T-helper 17 cell (primary cell): ENCODE measurements at regions not wholly inside any gene's neighbourhood (a gene's known extent, or its start where the extent isn't known, plus 50 kb on each side); places are given as distances from the start of the nearest gene placed in this dataset.

Source experiments
- ATAC-seq: fragments of 150-1000 bp; cut with Tn5 transposase; 2 replicates; pipeline ENCODE4 v1.10.0; 2021; ENCODE audit warnings: mild to moderate bottlenecking, moderate library complexity
- DNase-seq, 3 donors: peaks; one replicate each; pipeline versions ENCODE4 v3.0.0 to v3.0.0-alpha.2; 2020 to 2021
- H3K9me3 ChIP-seq: one replicate; pipeline ENCODE4 v1.7.0; 2013; ENCODE audit warnings: low read length, mild to moderate bottlenecking; ENCODE audit not compliant: control insufficient read depth, poor library complexity, severe bottlenecking
- H3K27ac Mint-ChIP-seq: one replicate; pipeline ENCODE4 v1.8.0; 2022; ENCODE audit warnings: mild to moderate bottlenecking, moderate library complexity, mixed read lengths
- H3K27me3 Mint-ChIP-seq: one replicate; pipeline ENCODE4 v1.8.0; 2022; ENCODE audit warnings: mixed read lengths
- H3K36me3 Mint-ChIP-seq: one replicate; pipeline ENCODE4 v1.8.0; 2022; ENCODE audit warnings: low read depth, mixed read lengths
- H3K4me1 Mint-ChIP-seq: one replicate; pipeline ENCODE4 v1.8.0; 2022; ENCODE audit warnings: mild to moderate bottlenecking, mixed read lengths
- H3K4me3 Mint-ChIP-seq: one replicate; pipeline ENCODE4 v1.8.0; 2022; ENCODE audit warnings: mild to moderate bottlenecking, moderate library complexity, mixed read lengths

DNA sequence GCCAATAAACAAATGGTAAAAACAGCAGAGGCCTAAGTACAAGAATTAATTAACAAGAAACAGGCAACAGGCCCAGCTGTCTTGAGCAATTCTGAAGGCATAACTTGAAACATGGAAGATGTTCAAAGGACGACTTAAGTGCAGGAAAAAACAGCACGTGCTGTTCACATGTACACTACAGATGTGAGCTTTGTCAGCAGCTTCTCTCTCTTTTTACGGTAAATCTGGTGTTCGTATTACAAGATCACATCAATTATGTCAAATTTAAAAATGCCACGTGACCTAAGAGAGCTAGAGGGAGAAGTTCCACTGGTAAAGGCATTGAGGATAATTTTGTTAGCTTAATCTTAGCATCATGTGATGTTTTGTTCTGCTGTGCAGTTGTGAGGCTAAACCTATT is 281.1 kb downstream of the PSAT1 start:
- Mint-ChIP-seq H3K4me3 (no peak overlapping the region), H3K4me1 (no peaks in the 10 kb centered on the region), H3K27ac (no peak overlapping the region), H3K36me3 (no peaks in the 10 kb centered on the region), H3K27me3 (peaks cover 12% of the 10 kb centered on the region)
- no peaks in the 10 kb centered on the region for H3K9me3 ChIP-seq
- DNase-seq (no peak), ATAC-seq (no peak)

DNA sequence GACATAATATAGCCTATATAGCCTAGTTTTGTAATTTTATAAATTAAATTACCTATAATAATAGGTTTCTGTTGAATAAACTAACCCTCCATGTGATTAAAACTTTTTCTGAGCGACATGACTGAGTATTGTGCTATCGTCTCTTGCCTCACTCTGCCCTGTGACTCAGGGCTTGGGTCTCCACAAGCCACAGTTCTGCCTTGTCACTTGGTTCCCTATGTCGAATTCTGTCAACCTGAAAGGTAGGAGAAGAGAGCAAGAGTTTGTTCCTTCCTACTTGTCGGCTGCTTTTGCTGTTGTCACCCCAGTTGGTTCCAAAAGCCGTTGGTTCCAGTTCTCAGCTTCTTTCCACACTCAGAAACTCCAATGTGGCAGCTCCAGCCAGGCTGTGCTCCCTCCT is 285.9 kb downstream of the PSAT1 start:
- no peaks in the 10 kb centered on the region for H3K9me3 ChIP-seq
- H3K4me1 Mint-ChIP-seq = no peaks in the 10 kb centered on the region
- ATAC-seq = no peak
- no peak overlapping the region for H3K4me3 Mint-ChIP-seq
- DNase-seq = no peak
- no peak overlapping the region for H3K27ac Mint-ChIP-seq
- H3K27me3 Mint-ChIP-seq = peaks cover 4% of the 10 kb centered on the region
- no peaks in the 10 kb centered on the region for H3K36me3 Mint-ChIP-seq

DNA sequence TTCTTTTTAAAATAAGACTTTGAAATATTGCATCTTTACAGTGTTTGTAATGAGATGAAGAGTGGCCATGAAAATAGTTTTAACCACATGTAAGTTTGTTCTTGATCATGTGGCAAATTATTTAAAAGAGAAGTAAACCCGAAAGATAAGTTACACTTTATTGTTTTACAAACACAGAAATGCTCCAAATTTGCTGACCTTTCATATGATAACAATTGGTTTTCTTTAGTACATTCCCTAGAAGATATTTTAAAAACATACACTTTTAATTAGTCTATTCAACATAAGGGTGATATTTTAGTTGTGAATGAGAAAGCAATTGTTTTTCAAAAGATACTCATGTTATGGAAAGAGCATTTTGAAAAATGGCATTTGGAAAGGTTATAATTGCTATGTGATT is 287.7 kb downstream of the PSAT1 start:
- H3K4me1 Mint-ChIP-seq = no peaks in the 10 kb centered on the region

DNA sequence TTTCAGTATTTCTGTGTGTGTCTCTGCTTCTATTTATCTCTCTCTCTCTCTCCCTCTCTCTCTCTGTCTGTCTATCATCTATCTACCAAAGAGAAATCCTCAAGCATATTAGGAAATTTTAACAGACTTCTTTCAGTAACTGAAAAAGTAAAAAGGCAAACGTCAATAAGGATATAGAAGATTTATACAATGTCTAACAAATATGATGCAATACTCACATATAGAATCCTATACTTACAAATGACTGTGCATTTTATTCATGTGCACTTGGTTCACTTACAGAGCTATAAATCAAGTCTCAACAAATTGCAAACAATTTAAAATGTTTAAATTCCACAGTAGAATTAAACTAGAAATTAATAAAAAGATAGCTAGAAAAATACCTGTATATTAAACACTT is 289.0 kb downstream of the PSAT1 start:
- no peaks in the 10 kb centered on the region for H3K36me3 Mint-ChIP-seq
- peaks cover 4% of the 10 kb centered on the region for H3K27me3 Mint-ChIP-seq
- ATAC-seq = no peak
- DNase-seq = no peak
- no peaks in the 10 kb centered on the region for H3K4me1 Mint-ChIP-seq
- H3K27ac Mint-ChIP-seq = no peak overlapping the region
- no peak overlapping the region for H3K4me3 Mint-ChIP-seq
- H3K9me3 ChIP-seq = no peaks in the 10 kb centered on the region

More for the DNA sequence above, 287.7 kb downstream of the PSAT1 start:
- no peak overlapping the region for H3K4me3 Mint-ChIP-seq
- no peaks in the 10 kb centered on the region for H3K36me3 Mint-ChIP-seq
- H3K27me3 Mint-ChIP-seq = peaks cover 4% of the 10 kb centered on the region
- H3K9me3 ChIP-seq = no peaks in the 10 kb centered on the region
- no peak for DNase-seq
- no peak overlapping the region for H3K27ac Mint-ChIP-seq
- no peak for ATAC-seq

DNA sequence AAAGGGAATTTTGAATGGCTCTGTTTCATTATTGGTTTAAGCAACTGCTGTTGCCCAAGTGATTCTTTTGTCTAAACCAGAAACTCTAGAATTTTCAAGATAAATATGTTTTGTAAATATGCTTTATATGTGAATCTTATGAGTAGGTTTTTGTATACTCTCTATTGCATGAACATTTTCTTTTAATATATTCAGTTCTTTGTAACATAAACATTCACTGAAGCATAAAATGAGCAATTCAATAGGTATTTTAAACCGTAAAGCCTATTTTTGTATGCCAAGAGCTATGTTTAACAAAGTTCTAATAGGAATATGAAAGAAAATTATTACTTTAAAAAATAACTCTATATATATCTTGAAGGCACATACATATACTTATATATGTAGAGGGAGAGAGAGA is 293.1 kb downstream of the PSAT1 start:
- H3K4me1 Mint-ChIP-seq = no peaks in the 10 kb centered on the region
- ATAC-seq (no peak), DNase-seq (no peak)
- H3K4me3 Mint-ChIP-seq = no peak overlapping the region
- H3K27ac Mint-ChIP-seq = no peak overlapping the region
- no peaks in the 10 kb centered on the region for H3K36me3 Mint-ChIP-seq
- no peaks in the 10 kb centered on the region for H3K9me3 ChIP-seq
- H3K27me3 Mint-ChIP-seq = no peaks in the 10 kb centered on the region

DNA sequence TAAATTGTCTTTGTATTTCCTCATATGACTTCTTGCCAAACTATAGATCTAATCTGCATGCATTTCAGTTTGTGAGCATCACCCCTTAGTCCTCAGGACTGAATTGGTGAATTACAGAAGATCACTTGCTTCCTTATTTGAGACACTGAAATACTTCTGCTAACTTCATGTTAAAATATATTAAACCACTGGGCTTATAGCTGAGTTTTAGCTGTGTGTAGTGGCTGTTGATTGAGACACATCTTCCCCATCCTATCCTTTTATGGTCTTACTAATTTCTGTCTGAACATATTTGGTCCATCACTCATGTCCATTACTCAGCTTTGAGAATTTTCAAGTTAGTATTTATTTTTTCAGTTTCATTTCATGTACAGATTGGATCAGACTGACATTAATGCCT is 295.9 kb downstream of the PSAT1 start:
- H3K27ac Mint-ChIP-seq = no peak overlapping the region
- H3K36me3 Mint-ChIP-seq = no peaks in the 10 kb centered on the region
- ATAC-seq (no peak), DNase-seq (no peak)
- H3K4me3 Mint-ChIP-seq = no peak overlapping the region
- no peaks in the 10 kb centered on the region for H3K4me1 Mint-ChIP-seq
- H3K9me3 ChIP-seq = no peaks in the 10 kb centered on the region
- H3K27me3 Mint-ChIP-seq = no peaks in the 10 kb centered on the region

DNA sequence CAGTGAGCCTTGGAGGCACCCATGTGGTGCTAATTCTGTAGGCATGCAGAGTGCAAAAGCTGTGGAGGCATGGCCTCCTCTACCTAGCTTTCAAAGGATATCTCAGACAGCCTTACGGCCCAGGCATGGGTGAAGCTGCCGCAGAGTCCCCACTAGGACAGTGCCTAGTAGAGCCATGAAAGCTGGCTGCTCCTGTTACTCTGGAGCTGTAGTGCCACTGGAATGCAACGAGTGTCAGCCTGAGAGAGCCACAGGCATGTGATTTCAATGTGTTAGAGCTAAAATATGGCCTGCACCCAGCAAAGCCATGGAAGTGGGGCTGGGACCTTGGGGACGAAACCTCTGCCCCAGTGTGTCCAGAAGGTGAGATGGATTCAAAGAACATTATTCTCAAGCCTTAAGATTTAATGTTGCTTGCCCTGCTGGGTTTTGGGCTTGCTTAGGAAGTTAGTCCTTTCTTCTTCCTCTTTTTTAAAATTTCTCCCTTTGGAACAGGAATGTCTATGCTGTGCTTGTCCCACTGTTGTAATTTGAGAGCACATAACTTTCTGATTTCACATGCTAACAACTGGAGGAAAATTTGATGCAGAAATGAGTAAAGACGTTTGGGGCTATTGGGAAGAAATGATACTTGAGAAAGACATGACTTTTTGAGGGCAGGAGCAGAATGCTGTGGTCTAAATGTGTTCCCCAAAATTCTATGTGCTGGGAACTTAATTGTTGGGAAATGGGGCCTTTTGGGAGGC is 298.4 kb downstream of the PSAT1 start:
- no peaks in the 10 kb centered on the region for H3K9me3 ChIP-seq
- Mint-ChIP-seq H3K4me3 (no peak overlapping the region), H3K27ac (no peak overlapping the region), H3K36me3 (no peaks in the 10 kb centered on the region), H3K27me3 (peaks cover 7% of the 10 kb centered on the region), H3K4me1 (no peaks in the 10 kb centered on the region)
- DNase-seq (no peak), ATAC-seq (no peak)

DNA sequence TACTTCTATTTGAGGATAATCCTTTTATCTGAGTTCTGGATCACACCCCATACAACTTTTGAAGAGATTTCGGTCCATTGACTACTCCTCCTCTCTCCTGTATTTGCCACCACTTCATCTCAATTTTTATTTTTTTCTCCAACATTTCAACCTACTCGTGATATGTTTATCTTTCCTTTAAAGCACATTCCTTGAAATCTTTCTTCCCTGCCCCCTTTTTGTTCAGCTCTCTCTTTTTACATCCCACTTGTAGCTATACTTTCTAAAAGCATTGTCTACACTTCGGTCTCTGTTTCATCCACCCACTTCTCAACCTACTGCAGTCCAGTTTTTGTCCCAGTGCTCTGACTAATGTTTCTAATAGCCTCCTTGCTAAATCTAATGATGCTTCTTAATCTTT is 299.4 kb downstream of the PSAT1 start:
- H3K4me1 Mint-ChIP-seq = no peaks in the 10 kb centered on the region
- H3K27ac Mint-ChIP-seq = no peak overlapping the region
- peaks cover 7% of the 10 kb centered on the region for H3K27me3 Mint-ChIP-seq
- H3K9me3 ChIP-seq = no peaks in the 10 kb centered on the region
- H3K36me3 Mint-ChIP-seq = no peaks in the 10 kb centered on the region
- no peak overlapping the region for H3K4me3 Mint-ChIP-seq
- DNase-seq = no peak
- ATAC-seq = no peak

DNA sequence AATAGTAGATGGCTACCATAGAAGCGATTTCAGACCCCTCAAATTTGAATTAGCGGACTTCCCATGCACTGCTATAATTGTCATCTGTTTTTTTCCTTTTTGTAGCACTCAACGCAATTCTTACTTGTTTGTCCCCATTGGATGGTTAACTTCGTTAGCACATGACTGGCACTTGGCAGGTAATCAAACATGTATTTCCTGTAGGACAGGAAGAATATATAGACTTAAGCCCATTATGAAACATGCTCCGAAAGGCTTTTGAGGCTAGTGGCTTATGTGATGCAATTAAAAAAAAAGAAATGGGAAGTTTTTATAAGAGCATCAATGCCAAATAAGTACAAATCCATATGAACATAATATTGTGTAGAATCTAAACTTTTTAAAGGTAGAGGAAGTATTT is 301.2 kb downstream of the PSAT1 start:
- DNase-seq = no peak
- H3K36me3 Mint-ChIP-seq = no peaks in the 10 kb centered on the region
- no peaks in the 10 kb centered on the region for H3K9me3 ChIP-seq
- H3K27ac Mint-ChIP-seq = no peak overlapping the region
- no peak for ATAC-seq
- peaks cover 7% of the 10 kb centered on the region for H3K27me3 Mint-ChIP-seq
- no peak overlapping the region for H3K4me3 Mint-ChIP-seq
- H3K4me1 Mint-ChIP-seq = no peaks in the 10 kb centered on the region

DNA sequence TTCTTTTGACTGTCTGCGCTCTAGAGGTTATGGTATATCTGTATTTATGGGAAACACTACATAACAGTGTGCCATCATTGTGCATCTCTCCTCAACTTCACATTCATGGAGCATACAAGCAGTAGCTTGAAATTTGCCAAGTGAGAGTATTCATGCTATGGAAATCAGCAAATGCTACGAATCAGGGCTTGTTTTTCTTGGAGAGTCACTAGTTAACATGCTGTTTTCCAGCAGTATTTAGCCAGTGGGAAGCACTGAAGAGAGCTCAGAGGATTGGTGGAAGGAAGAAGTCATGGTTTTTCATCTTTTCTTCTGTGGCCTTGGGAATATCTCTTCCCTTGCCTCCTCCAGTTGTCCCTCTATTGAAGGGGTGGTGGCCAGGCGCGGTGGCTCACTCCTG is 303.0 kb downstream of the PSAT1 start:
- H3K27ac Mint-ChIP-seq = no peak overlapping the region
- ATAC-seq (no peak), DNase-seq (no peak)
- H3K36me3 Mint-ChIP-seq = no peaks in the 10 kb centered on the region
- H3K4me3 Mint-ChIP-seq = no peak overlapping the region
- H3K4me1 Mint-ChIP-seq = no peaks in the 10 kb centered on the region
- no peaks in the 10 kb centered on the region for H3K9me3 ChIP-seq
- H3K27me3 Mint-ChIP-seq = peaks cover 7% of the 10 kb centered on the region

DNA sequence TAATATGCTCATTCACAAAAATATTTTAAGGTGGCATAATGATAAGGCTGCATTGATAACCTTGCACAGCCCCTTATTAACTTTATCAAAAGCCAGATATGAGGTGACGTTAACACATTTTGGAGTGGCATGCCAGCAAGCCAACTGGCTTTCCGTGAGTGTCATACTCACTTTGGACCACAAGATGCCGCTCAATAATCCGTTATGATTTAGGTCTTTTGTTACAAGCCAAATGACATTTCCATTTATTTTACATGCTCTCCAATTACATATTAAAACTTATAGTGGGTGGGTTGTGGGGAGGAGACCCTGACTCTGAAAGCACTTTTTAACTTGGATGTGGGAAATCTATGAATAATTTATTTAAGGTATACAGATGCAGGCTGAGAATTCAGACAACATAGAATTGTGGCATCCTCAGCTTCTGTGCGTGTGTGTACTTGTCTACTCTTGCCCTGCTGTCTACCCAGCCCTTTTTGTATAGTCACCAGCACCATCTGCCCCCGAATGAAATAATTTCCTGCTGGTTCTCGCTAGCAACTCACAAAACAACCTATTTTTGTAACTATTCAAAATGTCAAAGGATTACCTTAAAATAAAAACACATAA is 305.1 kb downstream of the PSAT1 start:
- Mint-ChIP-seq H3K36me3 (no peaks in the 10 kb centered on the region), H3K27ac (no peak overlapping the region), H3K4me3 (no peak overlapping the region), H3K27me3 (peaks cover 7% of the 10 kb centered on the region), H3K4me1 (no peaks in the 10 kb centered on the region)
- H3K9me3 ChIP-seq = no peaks in the 10 kb centered on the region
- ATAC-seq = no peak
- no peak for DNase-seq

DNA sequence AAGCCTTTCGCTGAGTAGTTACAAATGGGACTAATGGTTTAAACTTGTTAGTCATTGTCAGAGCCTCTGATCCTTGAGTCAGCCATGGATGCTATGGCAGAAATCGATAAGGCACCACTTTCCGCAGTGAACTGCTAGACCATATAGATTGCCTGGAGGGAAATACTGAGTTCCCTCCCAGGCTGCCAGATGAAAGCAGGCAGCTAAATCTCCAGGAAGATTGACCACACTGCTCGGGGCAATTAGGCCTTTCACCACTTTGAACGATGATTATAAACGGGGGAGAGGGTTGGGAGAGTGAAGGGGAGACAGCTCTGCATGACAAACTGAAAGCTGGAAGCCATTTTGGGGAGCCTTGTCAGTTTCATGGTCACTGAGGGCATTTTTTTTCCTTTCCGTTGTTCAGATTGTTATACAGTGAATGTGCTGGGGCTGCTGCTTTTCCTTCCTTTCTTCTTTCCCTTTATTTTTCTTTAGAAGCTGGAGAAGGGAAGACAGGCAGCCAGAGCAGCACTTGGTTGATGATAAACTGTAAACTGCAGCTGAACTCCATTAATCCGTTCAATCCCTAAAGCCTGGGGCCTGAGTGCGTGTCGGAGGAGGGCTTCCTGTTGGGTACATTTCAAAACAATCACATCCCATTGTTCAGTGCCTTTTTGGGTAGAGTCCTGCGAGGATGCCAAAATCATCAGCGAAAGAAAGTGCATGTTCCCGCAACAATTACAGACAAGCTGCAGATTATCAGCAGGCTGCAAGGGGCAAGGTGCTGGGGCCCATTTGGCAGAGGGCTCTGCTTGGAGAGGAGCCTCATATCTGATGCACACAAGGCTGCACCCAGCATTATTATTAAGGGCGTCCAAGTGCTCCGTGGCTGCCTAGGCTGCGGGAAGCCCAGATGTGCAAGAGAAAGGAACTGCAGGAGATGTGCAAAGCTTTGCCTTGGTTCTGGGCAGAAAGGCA is 308.4 kb downstream of the PSAT1 start:
- no peaks in the 10 kb centered on the region for H3K9me3 ChIP-seq
- Mint-ChIP-seq H3K36me3 (no peaks in the 10 kb centered on the region), H3K4me1 (no peaks in the 10 kb centered on the region), H3K27me3 (no peaks in the 10 kb centered on the region), H3K27ac (no peak overlapping the region), H3K4me3 (no peak overlapping the region)
- ATAC-seq = no peak
- DNase-seq = no peak

DNA sequence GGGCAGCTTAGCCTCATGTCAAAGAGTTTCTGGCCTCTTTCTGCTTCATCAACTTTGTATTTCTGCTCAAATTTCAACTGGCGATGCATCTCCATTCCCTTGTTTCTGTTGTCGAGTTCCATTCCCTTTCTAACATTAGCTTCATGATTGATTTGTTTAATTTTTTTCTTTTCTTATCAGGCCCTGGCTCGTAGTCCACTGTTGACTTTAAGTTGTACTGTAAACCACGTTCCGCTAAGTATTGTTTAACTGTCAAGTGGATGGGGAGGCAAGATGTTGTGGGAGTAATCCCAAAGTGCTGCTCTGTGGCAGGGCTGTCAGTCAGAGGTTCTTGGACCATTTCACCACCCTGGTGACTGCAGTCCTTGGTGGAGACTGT is 309.1 kb downstream of the PSAT1 start:
- Mint-ChIP-seq H3K4me3 (no peak overlapping the region), H3K27me3 (no peaks in the 10 kb centered on the region), H3K27ac (no peak overlapping the region), H3K4me1 (no peaks in the 10 kb centered on the region), H3K36me3 (no peaks in the 10 kb centered on the region)
- DNase-seq (no peak), ATAC-seq (no peak)
- no peaks in the 10 kb centered on the region for H3K9me3 ChIP-seq
